Ovary (tissue), 7 donors: ENCODE measurements at regions not wholly inside any gene's neighbourhood (a gene's known extent, or its start where the extent isn't known, plus 50 kb on each side); places are given as distances from the start of the nearest gene placed in this dataset.

Source experiments
- DNase-seq, 5 donors: peaks; one replicate each; pipeline ENCODE4 v3.0.0-alpha.2; 2019 to 2020
- H3K27ac ChIP-seq, 2 donors: fragments of 200-600 bp; one replicate each; pipeline versions ENCODE4 v1.5.1 to v1.8.0; 2019 to 2022
- H3K27me3 ChIP-seq: fragments of 200-600 bp; one replicate; pipeline ENCODE4 v1.8.0; 2022
- H3K36me3 ChIP-seq: fragments of 200-600 bp; sonication (generic); one replicate; pipeline ENCODE4 v1.5.1; 2019
- H3K4me1 ChIP-seq: one replicate; pipeline ENCODE4 v1.8.1; 2013; ENCODE audit warnings: mild to moderate bottlenecking, moderate library complexity; ENCODE audit not compliant: insufficient read depth
- H3K4me3 ChIP-seq: fragments of 200-600 bp; sonication (generic); one replicate; pipeline ENCODE4 v1.5.1; 2017
- H3K9me3 ChIP-seq, 2 donors: fragments of 200-600 bp in 1 of 2; sonication (generic) in 1 of 2; one replicate each; pipeline versions ENCODE4 v1.5.1 to v1.8.1; 2013 to 2019; ENCODE audit warnings: mild to moderate bottlenecking in 1 of 2, moderate library complexity in 1 of 2
- CTCF ChIP-seq, 3 donors: fragments of 450-650 bp in 2 of 3; fragments of 200-600 bp in 1 of 3; IDR thresholded peaks; one replicate each; pipeline versions ENCODE4 v1.5.1 to v1.8.0; 2016 to 2022; ENCODE audit warnings: antibody characterized with exemption in 3 of 3, mild to moderate bottlenecking in 1 of 3
- EP300 ChIP-seq: sonication (generic); formaldehyde crosslinking; IDR thresholded peaks from one replicate; pipeline ENCODE4 v1.6.1; 2017; ENCODE audit warnings: antibody characterized with exemption
- POLR2A ChIP-seq: fragments of 450-650 bp; IDR thresholded peaks from one replicate; pipeline ENCODE4 v1.6.1; 2017; ENCODE audit warnings: antibody characterized with exemption, mild to moderate bottlenecking, moderate library complexity
- WGBS, 3 donors: extraction: QIAGEN DNeasy Blood & Tissue Kit in 1 of 3; methylation state at CpG; one replicate each; pipeline versions ENCODE4 v1.1.5 to v1.1.7; 2013 to 2017; 5-methylcytosine and 5-hydroxymethylcytosine counted together
- intact Hi-C, 4 donors: fragments of 100-400 bp; cut with DNase I; formaldehyde crosslinking; loops; one replicate each; pipeline versions ENCODE4 v1.11.0 to v1.15.1; 2022 to 2023
- donor health status: DM: no; HTN: no; CAD: no; lungs with moderate emphysema.
- donor health status: DM: no; HTN: no; CAD: no.
- donor health status: Bipolar disorder and iron deficiency.
- donor health status: DM: no; HTN: no; CAD: no.
- donor health status: DM: yes; HTN: yes; CAD: no.

GRCh38 chr12:13573698-13574321 lies 377.3 kb downstream of the EMP1 start:
- Histone ChIP-seq H3K27ac (no peak overlapping the region), H3K4me1 (no peaks in the 10 kb centered on the region), H3K36me3 (no peaks in the 10 kb centered on the region), H3K4me3 (no peak overlapping the region), H3K27me3 (no peaks in the 10 kb centered on the region), H3K9me3 (no peaks in the 10 kb centered on the region)
- 24 to 28% (median 26%) methylated on average over 3 of the region's 3 CpGs for WGBS, 3 donors
- TF ChIP-seq CTCF (IDR thresholded peaks at IDR 0.05) (no peak), POLR2A (no peak)
- intact Hi-C loops = no loop called here
- no peak for DNase-seq

GRCh38 chr12:13571035-13571434 lies 374.5 kb downstream of the EMP1 start:
- WGBS, 3 donors = 85 to 97% (median 92%) methylated on average over 2 of the region's 2 CpGs
- no peak for DNase-seq
- intact Hi-C loops = no loop called here

GRCh38 chr12:13570005-13570694 lies 373.6 kb downstream of the EMP1 start:
- no peaks in the 10 kb centered on the region for H3K27me3 ChIP-seq
- H3K4me3 ChIP-seq = no peak overlapping the region
- intact Hi-C loops = no loop called here
- 10 to 11% (median 11%) methylated on average over 1 of the region's 1 CpG for WGBS, 3 donors
- H3K4me1 ChIP-seq = no peaks in the 10 kb centered on the region
- no peak for DNase-seq
- H3K9me3 ChIP-seq = no peaks in the 10 kb centered on the region
- no peaks in the 10 kb centered on the region for H3K36me3 ChIP-seq
- H3K27ac ChIP-seq = no peak overlapping the region
- TF ChIP-seq POLR2A (no peak), CTCF (IDR thresholded peaks at IDR 0.05) (no peak), EP300 (no peak)

More at GRCh38 chr12:13571035-13571434, 374.5 kb downstream of the EMP1 start:
- Histone ChIP-seq H3K36me3 (no peaks in the 10 kb centered on the region), H3K9me3 (no peaks in the 10 kb centered on the region), H3K4me1 (no peaks in the 10 kb centered on the region), H3K27me3 (no peaks in the 10 kb centered on the region), H3K4me3 (no peak overlapping the region), H3K27ac (no peak overlapping the region)
- TF ChIP-seq CTCF (IDR thresholded peaks at IDR 0.05) (no peak), EP300 (no peak), POLR2A (no peak)

GRCh38 chr12:13566292-13566691 lies 369.8 kb downstream of the EMP1 start:
- Histone ChIP-seq H3K27me3 (no peaks in the 10 kb centered on the region), H3K4me3 (no peak overlapping the region), H3K36me3 (no peaks in the 10 kb centered on the region), H3K27ac (no peak overlapping the region), H3K4me1 (no peaks in the 10 kb centered on the region), H3K9me3 (no peaks in the 10 kb centered on the region)
- no peak for TF ChIP-seq EP300
- TF ChIP-seq CTCF (IDR thresholded peaks at IDR 0.05) = no peak
- no peak for TF ChIP-seq POLR2A
- DNase-seq = no peak
- intact Hi-C loops = no loop called here
